ENCODE measurements at regions not wholly inside any gene's neighbourhood (a gene's known extent, or its start where the extent isn't known, plus 50 kb on each side); places are given as distances from the start of the nearest gene placed in this dataset.

GRCh38 chr9:108535526-108535925 lies 320.3 kb downstream of the ACTL7B start:
- no peak for ATAC-seq
- H3K27me3 ChIP-seq (ENCODE audit: low read depth): no peaks in the 10 kb centered on the region
- no peak overlapping the region for H3K4me3 ChIP-seq
- H3K9me3 ChIP-seq: no peaks in the 10 kb centered on the region
- H3K27ac ChIP-seq: no peak overlapping the region
- no peaks in the 10 kb centered on the region for H3K4me1 ChIP-seq
- TF ChIP-seq CTCF (IDR thresholded peaks at IDR 0.05): peak; percentile 30
- intact Hi-C loops (cut with DNase I): no loop called here
- H3K36me3 ChIP-seq: no peaks in the 10 kb centered on the region
- no peak for DNase-seq

- Histone ChIP-seq H3K36me3 (no peaks in the 10 kb centered on the region), H3K27ac (no peak overlapping the region), H3K27me3 (ENCODE audit: low read depth) (no peaks in the 10 kb centered on the region), H3K9me3 (no peaks in the 10 kb centered on the region), H3K4me3 (no peak overlapping the region), H3K4me1 (no peaks in the 10 kb centered on the region)
- no peak for TF ChIP-seq CTCF (IDR thresholded peaks at IDR 0.05)
- ATAC-seq (no peak), DNase-seq (no peak)
- intact Hi-C loops (cut with DNase I): no loop called here
Observed at GRCh38 chr9:108534741-108535140, 321.0 kb downstream of the ACTL7B start.

DNA sequence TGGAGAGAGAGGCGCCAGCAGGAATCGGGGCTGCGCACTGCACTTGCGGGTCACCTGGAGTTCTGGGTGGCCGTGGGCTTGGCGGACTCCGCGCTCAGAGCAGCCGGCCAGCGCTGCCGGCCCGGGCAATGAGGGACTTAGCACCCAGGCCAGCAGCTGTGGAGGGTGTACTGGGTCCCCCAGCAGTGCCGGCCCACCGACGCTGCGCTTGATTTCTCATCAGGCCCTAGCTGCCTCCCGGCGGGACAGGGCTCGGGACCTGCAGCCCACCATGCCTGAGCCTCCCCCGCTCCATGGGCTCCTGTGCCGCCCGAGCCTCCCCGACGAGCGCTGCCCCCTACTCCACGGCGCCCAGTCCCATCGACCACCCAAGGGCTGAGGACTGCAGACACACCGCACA lies 325.6 kb downstream of the ACTL7B start:
- intact Hi-C loops (cut with DNase I): no loop called here
- no peak for TF ChIP-seq CTCF (IDR thresholded peaks at IDR 0.05)
- no peak overlapping the region for H3K27ac ChIP-seq
- no peak overlapping the region for H3K4me3 ChIP-seq
- H3K4me1 ChIP-seq: no peaks in the 10 kb centered on the region
- no peaks in the 10 kb centered on the region for H3K27me3 ChIP-seq (ENCODE audit: low read depth)
- no peaks in the 10 kb centered on the region for H3K9me3 ChIP-seq
- DNase-seq (no peak), ATAC-seq (no peak)
- no peaks in the 10 kb centered on the region for H3K36me3 ChIP-seq

DNA sequence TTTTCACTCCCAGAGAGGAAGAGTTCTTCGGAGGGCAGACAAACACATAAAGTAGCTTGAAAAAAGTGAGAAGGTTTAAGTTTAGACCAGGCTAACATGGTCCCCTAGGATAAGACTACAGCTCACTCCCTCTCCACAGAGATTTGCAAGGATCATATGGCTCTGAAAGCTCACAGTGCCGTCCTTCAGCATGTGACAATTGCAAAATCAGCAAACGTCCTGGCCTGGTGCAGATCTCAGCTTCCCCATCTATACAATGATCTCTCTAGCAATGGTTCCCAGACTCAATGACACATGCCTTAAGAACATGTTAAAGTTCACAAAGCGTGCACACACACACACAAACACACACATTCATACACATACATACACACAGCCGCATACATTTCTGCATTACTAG lies 327.6 kb downstream of the ACTL7B start:
- H3K27me3 ChIP-seq (ENCODE audit: low read depth): no peaks in the 10 kb centered on the region
- no peak for ATAC-seq
- no peak overlapping the region for H3K27ac ChIP-seq
- no peaks in the 10 kb centered on the region for H3K9me3 ChIP-seq
- no peak overlapping the region for H3K4me3 ChIP-seq
- TF ChIP-seq CTCF (IDR thresholded peaks at IDR 0.05): no peak
- H3K36me3 ChIP-seq: no peaks in the 10 kb centered on the region
- DNase-seq: no peak
- H3K4me1 ChIP-seq: no peaks in the 10 kb centered on the region
- intact Hi-C loops (cut with DNase I): no loop called here

DNA sequence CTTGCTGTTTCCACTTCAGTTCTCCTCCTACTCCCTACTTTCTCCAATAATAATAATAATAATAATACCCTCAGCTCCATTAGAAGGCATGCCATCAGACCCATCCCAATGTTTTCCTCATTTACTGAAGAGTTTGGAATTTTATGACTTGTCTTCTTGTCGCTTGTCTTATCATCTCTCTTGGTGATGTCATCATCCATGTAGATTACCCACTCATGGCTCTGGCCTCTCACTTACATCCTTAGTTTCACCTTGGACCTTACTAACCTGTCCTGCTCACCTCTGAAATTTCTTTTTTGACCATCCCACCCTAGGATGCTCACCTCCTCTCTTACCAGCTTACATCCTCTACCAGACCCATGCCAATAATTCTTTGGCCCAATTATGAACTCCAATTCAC lies 329.3 kb downstream of the ACTL7B start:
- TF ChIP-seq CTCF (IDR thresholded peaks at IDR 0.05): no peak
- intact Hi-C loops (cut with DNase I): no loop called here
- no peaks in the 10 kb centered on the region for H3K9me3 ChIP-seq
- no peak overlapping the region for H3K4me3 ChIP-seq
- DNase-seq (no peak), ATAC-seq (no peak)
- H3K36me3 ChIP-seq: no peaks in the 10 kb centered on the region
- no peaks in the 10 kb centered on the region for H3K27me3 ChIP-seq (ENCODE audit: low read depth)
- H3K4me1 ChIP-seq: no peaks in the 10 kb centered on the region
- H3K27ac ChIP-seq: no peak overlapping the region

- DNase-seq: no peak
- Histone ChIP-seq H3K27ac (no peak overlapping the region), H3K4me1 (no peaks in the 10 kb centered on the region), H3K36me3 (no peaks in the 10 kb centered on the region), H3K4me3 (no peak overlapping the region), H3K27me3 (ENCODE audit: low read depth) (no peaks in the 10 kb centered on the region), H3K9me3 (no peaks in the 10 kb centered on the region)
- intact Hi-C loops (cut with DNase I): no loop called here
- TF ChIP-seq CTCF (IDR thresholded peaks at IDR 0.05): no peak
- ATAC-seq: no peak
Observed at GRCh38 chr9:108525186-108525585, 330.6 kb downstream of the ACTL7B start.

All from lower lobe of right lung (tissue), 2 donors.